ENCODE measurements at regions not wholly inside any gene's neighbourhood (a gene's known extent, or its start where the extent isn't known, plus 50 kb on each side); places are given as distances from the start of the nearest gene placed in this dataset.
"Not testable (repeated sequence)": the region's sequence is repeated elsewhere in the genome, so short reads cannot be mapped to it uniquely, and the experiment has no call there.

DNA sequence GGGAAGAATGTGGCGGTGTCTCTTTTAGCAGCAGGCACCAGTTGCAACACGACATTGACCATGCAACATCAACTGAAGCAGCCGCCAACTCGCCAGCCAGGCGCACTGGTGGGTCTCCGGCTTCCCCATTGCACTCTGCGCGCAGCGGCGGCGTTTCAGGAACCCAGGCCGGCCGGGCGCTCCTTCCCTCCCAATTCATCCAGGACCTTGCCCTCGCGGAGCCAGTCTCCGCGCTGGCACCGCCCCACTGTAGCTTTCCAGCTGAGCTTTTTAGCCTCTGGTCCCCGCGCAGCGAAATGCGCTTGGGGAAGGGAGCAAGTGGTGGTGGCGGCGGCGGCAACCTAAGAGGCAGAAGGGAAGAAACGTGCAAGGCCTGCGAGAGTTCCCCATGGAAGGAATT lies 297.9 kb upstream of the RIMS1 start:
- no peak for DNase-seq (ENCODE audit: low read depth)

DNA sequence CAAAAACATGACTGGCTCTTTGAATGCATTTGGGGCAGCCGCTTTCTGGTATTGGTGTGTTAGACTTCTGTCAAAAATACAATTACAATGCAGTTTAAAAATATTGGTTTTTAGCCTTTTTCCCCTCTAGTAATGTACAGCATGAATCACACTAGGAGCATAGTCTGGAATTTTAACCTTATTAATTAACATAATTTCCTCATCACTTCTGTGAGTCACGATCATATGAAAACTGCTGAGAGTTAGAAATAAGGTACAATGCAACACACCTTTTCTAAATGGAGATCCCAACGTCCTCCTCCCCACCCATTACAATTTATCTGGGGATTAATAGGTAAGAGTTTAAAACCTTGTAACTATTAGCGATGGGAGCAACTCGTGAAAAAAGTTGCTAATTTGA lies 297.1 kb upstream of the RIMS1 start:
- DNase-seq (ENCODE audit: low read depth) = no peak

DNA sequence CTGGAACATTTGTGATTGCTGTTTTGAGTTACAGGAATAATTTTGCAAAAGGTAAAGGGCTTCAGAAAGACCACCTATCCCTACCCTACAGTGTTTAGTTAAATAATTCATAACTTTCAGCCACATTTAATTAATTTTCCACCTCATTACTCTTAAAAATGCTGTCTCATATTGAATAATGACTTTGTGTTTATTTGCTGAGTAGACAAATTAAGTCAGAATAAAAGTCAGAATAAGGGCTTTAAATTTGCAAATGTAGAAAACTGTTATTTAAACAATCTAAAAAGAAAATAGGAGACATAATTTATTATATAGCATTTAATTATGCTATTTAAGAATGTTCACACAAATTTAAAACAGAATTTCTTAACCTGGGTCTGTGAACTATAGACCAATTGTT lies 293.7 kb upstream of the RIMS1 start:
- DNase-seq (ENCODE audit: low read depth) = no peak

DNA sequence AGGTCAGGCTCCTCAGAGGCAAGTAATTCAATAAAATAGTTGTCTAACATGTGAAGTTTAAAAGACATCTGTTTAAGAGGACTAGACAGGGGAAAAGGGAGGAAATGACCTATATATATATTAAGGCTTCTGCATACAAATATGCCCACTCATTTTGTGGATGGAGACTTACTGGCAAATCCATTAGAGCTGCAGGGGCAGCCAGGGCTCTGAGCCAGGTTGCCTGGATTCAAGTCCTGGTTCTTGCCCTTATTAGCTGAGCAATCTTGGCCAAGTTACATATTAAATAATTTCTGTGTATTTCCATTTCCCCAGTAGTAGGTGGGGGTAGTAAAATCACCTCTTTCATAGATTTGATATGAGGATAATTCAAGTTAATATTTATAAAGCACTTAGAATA lies 287.0 kb upstream of the RIMS1 start:
- no peak for DNase-seq (ENCODE audit: low read depth)

DNA sequence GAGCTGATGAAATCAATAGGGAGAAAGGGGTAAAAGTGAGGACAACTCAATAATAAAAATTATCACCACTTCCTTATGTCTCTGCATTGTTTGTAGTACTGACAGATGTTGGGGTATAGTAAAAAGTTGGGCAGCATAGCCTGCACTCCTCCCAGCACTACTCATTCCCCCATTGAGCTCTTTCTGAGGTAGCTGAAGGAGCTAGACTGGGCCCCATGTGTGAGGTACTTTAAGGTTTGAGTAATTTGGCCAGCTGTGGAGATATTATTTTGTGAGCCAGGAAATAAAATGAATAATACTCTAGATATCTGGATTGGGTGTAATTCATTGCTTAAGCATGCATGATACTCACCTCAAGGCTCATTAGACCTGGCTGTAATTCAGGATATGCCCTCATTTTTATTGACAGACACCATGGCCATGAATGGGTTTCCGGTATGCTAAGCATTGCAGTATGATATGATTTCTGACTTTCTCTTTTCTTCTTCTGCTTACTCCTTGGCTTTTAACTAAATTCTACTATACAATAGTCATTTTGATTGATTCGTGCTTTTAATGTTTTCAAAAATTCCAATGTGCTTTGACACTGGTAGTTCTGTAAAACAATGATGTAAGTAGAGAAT lies 283.9 kb upstream of the RIMS1 start:
- peak; percentile 17 for DNase-seq (ENCODE audit: low read depth)

DNA sequence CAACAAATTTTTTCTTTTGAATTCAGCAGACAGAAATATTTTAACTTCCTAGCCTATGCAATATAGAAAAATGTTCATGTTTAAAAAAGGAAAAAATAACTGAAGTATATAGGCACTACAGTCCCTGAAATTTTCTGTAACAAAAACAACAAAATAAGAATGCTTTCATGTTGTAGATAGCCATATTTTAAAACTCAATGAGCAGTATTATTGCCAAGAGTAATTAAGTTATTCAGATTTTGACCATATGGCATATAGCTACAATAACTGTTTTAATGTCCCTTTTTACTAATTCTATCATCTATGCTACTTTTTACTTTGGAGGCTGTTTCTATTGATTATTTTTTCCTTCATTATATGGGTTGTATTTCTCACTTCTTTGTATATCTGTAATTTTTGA lies 283.3 kb upstream of the RIMS1 start:
- DNase-seq (ENCODE audit: low read depth) = no peak

DNA sequence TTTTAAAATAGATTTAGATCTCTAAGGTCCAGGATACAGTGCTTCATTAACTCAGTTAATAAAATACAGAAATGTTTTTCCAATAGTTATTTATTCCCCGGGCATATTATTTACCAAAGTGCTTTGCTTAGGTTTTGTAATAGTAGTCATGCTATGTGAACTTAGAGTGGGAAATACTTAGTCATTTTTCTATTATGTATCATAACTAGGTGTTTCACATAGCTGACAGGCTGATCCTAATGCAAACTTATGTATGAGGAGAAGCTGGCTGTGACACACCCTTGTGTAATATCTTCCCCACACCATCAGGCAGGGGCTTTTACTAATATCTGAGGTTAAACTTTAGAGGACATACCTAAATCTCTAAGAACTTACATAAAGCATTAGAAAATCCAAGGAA lies 277.7 kb upstream of the RIMS1 start:
- DNase-seq (ENCODE audit: low read depth) = no peak

DNA sequence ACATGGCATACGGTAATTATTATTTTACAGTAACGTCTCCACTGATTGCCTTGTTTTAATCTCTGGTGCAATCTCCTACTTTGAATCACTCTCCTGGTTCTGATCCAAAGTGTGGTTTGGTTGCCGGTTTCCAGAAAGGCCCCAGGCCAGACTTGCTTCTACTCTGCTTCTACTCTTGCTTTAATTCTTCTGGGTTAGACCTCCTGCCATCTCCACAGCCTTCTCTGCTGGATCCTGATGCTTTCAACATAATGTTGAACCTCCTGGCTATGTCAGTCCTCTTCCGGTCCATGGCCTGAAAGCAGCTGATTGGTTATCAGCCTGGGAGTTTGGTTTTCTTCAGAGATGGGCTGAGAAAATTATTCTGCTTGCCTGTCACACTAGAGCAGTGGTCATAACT lies 266.5 kb upstream of the RIMS1 start:
- no peak for DNase-seq (ENCODE audit: low read depth)

DNA sequence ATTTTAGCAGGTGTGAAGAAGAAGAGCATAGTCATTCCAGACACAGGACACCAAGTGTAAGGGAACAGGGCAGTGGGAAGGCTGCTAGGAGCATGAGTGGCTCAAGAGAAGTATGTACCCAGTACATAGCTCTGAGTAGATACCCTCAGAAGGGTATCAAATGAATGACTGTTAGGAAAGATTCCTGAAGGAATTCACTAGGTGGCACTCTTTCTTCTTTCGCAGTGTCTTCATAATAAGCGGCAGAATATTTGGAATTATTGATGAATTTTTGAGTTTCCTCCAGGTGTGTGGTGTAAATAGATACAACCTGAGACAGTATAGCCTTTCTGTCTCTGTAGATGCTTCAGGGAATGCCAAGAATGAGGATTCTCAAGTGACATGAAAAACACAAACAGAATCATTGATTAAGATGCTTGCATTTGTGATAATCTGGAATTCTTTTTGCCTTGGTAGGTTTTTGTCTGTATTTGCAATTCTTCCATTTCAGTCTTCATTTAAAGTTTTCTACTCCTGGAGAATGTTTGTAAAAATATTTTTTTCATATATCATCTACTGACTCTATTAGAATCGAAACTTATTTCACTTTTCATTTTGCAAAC lies 264.3 kb upstream of the RIMS1 start:
- peak; percentile 28 for DNase-seq (ENCODE audit: low read depth)

DNA sequence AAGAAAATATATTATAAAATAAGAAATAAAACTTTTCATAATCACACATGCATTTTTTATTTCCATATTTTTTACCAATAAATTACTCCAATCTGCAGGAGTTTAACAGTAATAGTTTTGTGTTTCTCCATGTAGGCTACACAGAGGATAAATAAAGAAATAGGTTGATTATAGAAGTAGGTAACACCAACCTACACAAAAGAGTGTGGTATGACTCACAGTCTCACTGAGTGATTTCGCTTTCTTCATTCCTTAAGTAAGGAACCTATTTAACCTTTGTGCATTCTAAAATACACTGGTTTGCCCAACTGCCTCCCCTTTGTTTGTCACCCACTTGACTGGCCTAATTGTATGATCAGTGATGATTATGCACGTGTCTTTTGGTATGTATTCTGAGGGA lies 244.2 kb upstream of the RIMS1 start:
- DNase-seq (ENCODE audit: low read depth) = no peak

DNA sequence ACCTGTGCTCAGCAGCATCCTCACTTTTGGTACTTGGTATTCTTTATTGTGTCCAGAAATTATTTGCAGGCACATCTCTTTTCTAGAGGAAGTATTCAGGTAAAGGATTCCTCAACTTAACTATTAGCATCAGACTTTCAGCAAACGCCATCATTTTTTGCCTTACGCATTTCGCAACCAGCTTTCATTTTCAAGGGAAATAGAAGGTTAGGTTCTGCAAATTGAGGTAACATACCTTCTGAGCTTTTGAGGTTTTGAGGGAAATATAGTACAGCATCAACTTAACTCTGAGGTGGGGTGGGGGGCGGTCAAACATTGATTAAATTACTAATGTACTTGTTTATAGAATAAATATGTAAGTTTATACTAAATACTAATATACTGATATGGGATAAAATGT lies 243.6 kb upstream of the RIMS1 start:
- DNase-seq (ENCODE audit: low read depth) = no peak

DNA sequence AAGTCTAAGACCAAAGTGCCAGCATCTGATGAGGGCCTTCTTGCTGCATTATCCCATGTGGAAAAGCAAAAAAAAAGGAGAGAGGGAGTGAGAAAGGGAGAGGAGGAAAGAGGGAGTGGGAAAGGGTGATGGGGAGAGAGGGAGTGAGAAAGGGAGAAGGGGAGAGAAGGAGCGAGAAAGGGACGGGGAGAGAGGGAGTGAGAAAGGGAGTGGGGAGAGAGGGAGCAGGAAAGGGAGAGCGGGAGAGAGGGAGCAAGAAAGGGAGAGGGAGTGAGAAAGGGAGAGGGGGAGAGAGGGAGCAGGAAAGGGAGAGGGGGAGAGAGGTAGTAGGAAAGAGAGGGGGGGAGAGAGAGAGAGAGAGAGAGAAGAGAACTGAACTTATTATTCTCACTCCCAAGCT lies 241.1 kb upstream of the RIMS1 start:
- no peak for DNase-seq (ENCODE audit: low read depth)

DNA sequence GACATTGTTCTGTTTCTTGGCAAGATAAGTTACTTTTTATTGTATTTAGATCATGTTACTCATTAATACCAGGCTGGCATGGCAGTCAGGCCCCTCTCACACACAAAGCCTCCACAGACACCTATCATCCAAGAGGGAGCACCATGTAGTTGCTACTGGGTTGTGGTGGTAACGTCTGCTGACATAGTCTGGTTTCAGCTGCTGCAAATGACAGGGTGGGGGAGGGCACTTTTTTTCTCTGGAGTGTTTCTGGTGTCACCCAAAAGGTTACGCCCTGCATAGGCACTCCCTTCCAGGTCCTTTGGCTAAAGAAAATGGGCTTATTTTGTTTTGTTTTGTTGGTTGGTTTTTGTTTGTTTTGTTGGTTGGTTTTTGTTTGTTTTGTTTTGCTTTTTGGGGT lies 236.4 kb upstream of the RIMS1 start:
- no peak for DNase-seq (ENCODE audit: low read depth)

DNA sequence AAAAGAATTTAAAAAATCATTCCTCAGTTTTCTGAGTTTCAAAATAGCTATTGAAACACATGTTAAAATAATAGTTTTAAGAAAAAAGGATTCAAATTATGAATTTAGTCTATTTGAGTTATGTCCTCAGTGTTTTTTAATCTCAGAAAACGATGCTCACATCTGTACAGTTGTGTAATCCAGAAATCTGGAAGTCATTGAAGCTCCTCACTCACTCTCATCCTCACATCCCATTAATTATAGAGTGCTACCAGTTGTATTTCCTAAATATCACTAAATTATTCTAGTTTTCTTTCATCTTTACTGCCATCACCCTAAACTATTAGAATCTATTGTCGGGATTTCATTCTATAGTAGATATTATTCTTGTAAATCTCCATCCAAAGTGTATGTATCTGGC lies 234.7 kb upstream of the RIMS1 start:
- no peak for DNase-seq (ENCODE audit: low read depth)

DNA sequence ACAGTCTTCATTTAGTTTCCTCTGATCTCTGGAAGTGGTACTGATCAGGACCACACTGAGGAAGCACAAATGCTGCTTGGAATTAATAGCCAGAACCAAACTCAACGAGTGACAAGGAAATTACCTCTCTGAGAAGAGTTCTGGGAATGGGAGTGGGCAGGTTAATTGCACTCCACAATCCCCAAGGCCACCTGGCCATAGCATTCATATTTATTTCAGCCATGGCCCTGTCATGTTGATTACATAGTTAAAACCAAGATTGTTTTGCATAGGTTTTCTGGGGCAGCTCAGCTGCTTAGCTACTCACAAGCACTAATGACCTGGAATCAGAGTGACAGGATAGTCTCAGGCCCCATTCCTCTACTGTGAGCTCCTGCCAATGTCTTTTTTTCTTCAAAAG lies 230.2 kb upstream of the RIMS1 start:
- DNase-seq (ENCODE audit: low read depth) = no peak

DNA sequence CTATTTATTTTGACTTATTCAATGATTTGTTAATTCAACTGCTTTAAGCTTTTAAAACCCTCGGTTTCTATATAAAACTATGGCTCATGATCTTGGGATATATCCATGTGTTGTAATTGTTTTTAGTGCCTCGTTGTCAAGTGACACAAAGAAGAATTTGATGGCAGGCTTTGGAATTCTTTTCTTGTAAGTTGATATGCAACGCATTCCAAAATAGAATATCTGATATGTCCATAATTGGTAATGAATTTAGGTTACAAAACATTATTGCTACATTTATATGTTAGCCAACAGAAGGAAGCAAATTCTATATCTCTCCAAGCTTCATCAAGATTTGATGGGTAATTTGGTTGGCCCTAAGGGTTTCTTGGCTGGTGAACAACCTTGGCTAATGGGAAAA lies 220.4 kb upstream of the RIMS1 start:
- peak; percentile 25 for DNase-seq (ENCODE audit: low read depth)

DNA sequence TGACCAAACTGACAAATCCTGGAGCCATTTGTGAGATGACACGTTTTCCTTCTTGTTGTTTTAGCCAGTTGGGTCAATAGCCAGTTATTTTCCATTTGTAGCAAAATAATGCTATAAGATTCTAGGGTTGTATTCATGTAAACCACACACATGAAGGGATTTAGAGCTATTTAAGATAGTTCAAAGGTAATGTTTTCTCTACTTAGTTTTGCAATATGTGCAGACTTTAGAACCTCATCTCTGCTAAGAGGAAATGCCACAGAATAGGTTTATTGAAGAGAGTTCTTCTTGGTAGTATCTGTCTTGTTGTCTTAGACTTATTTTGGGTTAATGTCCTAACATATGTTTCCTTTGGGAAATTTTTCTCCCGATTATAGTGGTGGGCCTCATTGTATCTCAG lies 213.5 kb upstream of the RIMS1 start:
- DNase-seq (ENCODE audit: low read depth) = no peak

DNA sequence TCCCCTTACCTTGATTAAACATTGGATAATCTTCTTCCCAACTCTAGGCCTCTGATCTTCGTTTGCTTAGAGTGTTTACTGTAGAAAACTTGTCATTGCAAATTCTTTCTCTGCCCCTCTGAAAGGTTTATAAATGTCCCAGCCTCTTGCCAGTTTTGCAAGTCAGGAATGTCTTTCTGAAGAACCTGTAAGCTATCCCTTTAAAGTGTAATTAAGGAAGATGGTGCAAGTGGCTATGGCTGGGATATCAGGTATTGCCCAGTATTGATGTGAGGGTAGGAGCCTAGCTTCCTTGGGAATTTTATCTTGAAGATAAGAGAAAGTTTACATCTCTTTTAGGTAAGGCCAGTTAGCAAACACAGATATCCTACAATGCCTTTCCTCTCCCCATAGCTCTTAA lies 211.0 kb upstream of the RIMS1 start:
- no peak for DNase-seq (ENCODE audit: low read depth)

DNA sequence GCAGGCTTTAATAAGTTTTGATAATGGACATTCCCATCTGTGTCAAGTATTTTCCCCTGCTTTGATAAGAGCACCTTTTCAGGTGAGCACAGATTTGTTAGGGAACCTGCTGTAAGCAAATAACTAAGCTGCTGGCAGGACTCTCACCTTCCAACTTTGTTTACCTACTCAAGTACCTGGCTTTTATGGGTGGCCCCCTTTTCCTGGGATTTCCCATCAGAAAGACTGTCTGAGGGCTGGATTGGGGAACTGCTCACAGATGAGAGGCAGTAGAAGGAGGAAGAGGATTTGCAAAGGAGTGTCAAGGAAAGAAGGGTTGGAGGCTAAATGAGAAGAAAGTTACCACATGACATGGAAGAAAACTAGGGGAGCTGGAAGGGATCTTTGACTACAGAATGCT lies 210.1 kb upstream of the RIMS1 start:
- no peak for DNase-seq (ENCODE audit: low read depth)

DNA sequence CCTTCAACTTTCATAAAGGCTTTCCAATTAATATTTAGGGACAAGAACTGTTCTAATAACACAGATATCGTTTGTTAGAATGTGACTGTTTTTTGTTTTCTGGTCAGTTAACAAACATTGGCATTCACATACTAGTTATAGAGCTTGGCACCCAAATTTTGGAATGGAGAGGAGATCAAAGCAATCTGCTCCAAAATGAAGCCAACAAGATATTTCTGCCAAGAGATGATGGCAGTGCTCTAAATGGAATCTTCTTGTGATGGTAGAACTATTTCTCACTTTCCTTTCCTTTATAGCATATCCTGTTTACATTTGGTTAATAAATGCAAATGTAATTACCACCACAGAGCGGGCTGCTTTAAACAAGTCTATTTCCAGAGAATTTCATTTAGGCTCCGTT lies 208.3 kb upstream of the RIMS1 start:
- DNase-seq (ENCODE audit: low read depth) = no peak

DNA sequence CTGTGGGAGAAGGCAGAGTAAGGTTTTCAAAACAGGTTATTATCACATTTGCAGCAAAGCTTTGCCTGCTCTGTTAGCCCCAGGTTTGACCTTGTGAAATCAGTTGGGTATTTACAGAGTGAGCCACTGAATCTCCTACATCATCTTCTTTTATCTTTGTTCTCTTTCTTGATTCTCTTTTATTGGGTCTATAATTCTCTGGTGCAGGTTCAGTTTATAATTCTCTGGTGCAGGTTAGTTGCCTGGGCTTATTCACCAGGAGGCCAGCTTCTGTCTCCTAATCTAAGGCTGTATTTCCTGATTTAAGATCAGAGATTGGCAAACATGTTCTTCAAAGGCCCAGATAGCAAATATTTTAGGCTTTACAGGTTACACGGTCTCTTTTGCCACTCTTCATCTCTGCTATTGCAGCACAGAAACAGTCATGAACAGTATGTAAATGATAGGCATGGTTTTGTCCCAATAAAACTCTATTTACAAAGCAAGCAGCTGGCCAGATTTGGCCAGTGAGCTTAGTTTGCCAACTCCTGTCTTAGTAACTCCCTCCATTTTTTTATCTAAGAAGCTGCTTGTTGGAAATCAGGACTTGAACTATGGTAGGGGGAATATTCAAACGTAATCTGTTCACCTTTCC lies 205.0 kb upstream of the RIMS1 start:
- no peak for DNase-seq (ENCODE audit: low read depth)

DNA sequence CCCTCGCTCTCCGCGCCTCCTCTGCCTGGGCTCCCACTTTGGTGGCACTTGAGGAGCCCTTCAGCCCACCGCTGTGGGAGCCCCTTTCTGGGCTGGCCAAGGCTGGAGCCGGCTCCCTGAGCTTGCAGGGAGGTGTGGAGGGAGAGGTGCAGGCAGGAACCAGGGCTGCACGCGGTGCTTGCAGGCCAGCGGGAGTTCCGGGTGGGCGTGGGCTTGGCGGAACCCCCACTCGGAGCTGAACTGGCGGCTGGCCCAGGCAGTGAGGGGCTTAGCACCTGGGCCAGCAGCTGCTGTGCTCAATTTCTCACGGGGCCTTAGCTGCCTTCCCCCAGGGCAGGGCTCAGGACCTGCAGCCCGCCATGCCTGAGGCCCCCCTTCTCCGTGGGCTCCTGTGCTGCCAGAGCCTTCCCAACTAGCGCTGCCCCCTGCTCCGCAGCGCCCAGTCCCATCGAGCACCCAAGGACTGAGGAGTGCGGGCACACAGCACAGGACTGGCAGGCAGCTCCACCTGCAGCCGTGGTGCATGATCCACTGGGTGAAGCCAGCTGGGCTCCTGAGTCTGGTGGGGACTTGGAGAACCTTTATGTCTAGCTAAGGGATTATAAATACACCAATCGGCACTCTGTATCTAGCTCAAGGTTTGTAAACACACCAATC lies 200.2 kb upstream of the RIMS1 start:
- not testable (repeated sequence) for DNase-seq (ENCODE audit: low read depth)

DNA sequence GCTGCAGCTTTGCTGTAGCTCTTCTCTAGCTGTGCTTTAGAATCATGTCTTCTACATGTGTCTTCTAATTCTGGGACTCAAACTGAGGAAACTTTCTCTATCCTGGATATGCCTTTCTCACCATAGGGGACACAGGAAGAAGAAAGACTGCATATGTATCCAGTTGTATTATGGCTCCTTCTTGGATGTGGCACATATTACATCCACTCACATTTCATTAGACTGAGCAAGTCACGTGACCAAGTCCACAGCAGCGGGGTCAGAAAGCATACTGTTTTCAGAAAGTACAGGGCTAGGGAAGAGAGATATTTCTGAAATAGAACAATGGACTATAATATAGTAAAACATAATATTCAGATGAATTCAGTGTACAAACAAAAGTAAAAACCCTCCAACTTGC lies 187.6 kb upstream of the RIMS1 start:
- no peak for DNase-seq (ENCODE audit: low read depth)

Measured in myocyte (in vitro differentiated cells).